ENCODE measurements at regions not wholly inside any gene's neighbourhood (a gene's known extent, or its start where the extent isn't known, plus 50 kb on each side); places are given as distances from the start of the nearest gene placed in this dataset.

- TF ChIP-seq, protein P1, sequence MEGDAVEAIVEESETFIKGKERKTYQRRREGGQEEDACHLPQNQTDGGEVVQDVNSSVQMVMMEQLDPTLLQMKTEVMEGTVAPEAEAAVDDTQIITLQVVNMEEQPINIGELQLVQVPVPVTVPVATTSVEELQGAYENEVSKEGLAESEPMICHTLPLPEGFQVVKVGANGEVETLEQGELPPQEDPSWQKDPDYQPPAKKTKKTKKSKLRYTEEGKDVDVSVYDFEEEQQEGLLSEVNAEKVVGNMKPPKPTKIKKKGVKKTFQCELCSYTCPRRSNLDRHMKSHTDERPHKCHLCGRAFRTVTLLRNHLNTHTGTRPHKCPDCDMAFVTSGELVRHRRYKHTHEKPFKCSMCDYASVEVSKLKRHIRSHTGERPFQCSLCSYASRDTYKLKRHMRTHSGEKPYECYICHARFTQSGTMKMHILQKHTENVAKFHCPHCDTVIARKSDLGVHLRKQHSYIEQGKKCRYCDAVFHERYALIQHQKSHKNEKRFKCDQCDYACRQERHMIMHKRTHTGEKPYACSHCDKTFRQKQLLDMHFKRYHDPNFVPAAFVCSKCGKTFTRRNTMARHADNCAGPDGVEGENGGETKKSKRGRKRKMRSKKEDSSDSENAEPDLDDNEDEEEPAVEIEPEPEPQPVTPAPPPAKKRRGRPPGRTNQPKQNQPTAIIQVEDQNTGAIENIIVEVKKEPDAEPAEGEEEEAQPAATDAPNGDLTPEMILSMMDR (conservative IDR thresholded peaks at IDR 0.05; ENCODE audit: low read depth, low read length): no peak
- no peak for TF ChIP-seq EZH2 (IDR thresholded peaks at IDR 0.05; ENCODE audit: borderline replicate concordance, low read depth, low read length, poor library complexity, severe bottlenecking)
Measured at GRCh38 chrX:36543499-36543898, 464.7 kb upstream of the FAM47C start.

Data from A673 (cell line).